ENCODE measurements at regions not wholly inside any gene's neighbourhood (a gene's known extent, or its start where the extent isn't known, plus 50 kb on each side); places are given as distances from the start of the nearest gene placed in this dataset.

- WGBS, 2 experiments (ENCODE audit: extremely low coverage in 1 of 2, insufficient coverage in 1 of 2, insufficient read length in 1 of 2, insufficient replicate concordance in 2 of 2, low coverage in 1 of 2, low lambda C conversion rate in 2 of 2, missing lambda C conversion rate in 1 of 2) = 86% methylated on average over 2 of the region's 2 CpGs; no CpG with 5 or more reads in 1 of the 2 experiments
- no peaks in the 10 kb centered on the region for H3K27me3 ChIP-seq (replicated peaks in 1 of 4; ENCODE audit: control insufficient read depth in 3 of 4, extremely low read depth in 1 of 4, insufficient read depth in 3 of 4, low read length in 3 of 4)
- H2AK5ac ChIP-seq (ENCODE audit: low read depth, low read length) = no peak overlapping the region
- H2BK12ac ChIP-seq (ENCODE audit: low read depth, low read length) = no peak overlapping the region
- no peak overlapping the region for H2BK15ac ChIP-seq (ENCODE audit: low read length)
- TF ChIP-seq KDM1A (IDR thresholded peaks at IDR 0.05; ENCODE audit: borderline replicate concordance, low read length) (no peak), FOSL1 (IDR thresholded peaks at IDR 0.05; ENCODE audit: insufficient read depth, low read depth, low read length) (no peak), TEAD4 (IDR thresholded peaks at IDR 0.05; ENCODE audit: low read depth, low read length) (no peak), MAFK (IDR thresholded peaks at IDR 0.05; ENCODE audit: low read depth, low read length) (no peak), BACH1 (IDR thresholded peaks at IDR 0.05; ENCODE audit: low read length) (no peak), SP1 (IDR thresholded peaks at IDR 0.05; ENCODE audit: low read depth, low read length) (no peak), CHD1 (IDR thresholded peaks at IDR 0.05; ENCODE audit: low read depth, low read length) (no peak), RAD21 (IDR thresholded peaks at IDR 0.05 in 1 of 2, conservative IDR thresholded peaks at IDR 0.05 in 1 of 2; ENCODE audit: low read depth in 2 of 2, low read length in 2 of 2) (no peak), CEBPB (IDR thresholded peaks at IDR 0.05; ENCODE audit: low read depth, low read length) (no peak), POLR2A (IDR thresholded peaks at IDR 0.05; ENCODE audit: control extremely low read depth in 1 of 2, low read depth in 2 of 2, low read length in 2 of 2) (no peak), NANOG (IDR thresholded peaks at IDR 0.05; ENCODE audit: insufficient read depth, low read depth, low read length, poor library complexity, severe bottlenecking) (no peak), TAF7 (optimal IDR thresholded peaks at IDR 0.05; ENCODE audit: borderline replicate concordance, low read depth, low read length) (no peak), CHD2 (IDR thresholded peaks at IDR 0.05; ENCODE audit: low read length) (no peak)
- ChIA-PET CTCF (ENCODE audit: partially characterized antibody) (no interaction called here), POLR2A (ENCODE audit: partially characterized antibody) (no interaction called here)
- FAIRE-seq = no peak
- no peaks in the 10 kb centered on the region for H3K79me2 ChIP-seq (ENCODE audit: control insufficient read depth in 1 of 2, insufficient read depth in 2 of 2, low read length in 2 of 2)
- no peak overlapping the region for H3K4ac ChIP-seq (replicated peaks; ENCODE audit: insufficient read length, low read depth, low read length)
- no peak overlapping the region for H3K56ac ChIP-seq (replicated peaks; ENCODE audit: insufficient read length, low read depth, low read length)
- H4K8ac ChIP-seq (ENCODE audit: extremely low read depth, insufficient read depth, low read length) = no peak overlapping the region
- H2BK120ac ChIP-seq (replicated peaks; ENCODE audit: low read depth, low read length) = no peak overlapping the region
- no peak overlapping the region for H2AFZ ChIP-seq (ENCODE audit: low read length)
- H3K23me2 ChIP-seq (ENCODE audit: low read depth, low read length) = no peaks in the 10 kb centered on the region
- no peak overlapping the region for H4K5ac ChIP-seq (ENCODE audit: insufficient read length, low read depth, low read length)
- H3K27ac ChIP-seq (ENCODE audit: low read depth, low read length) = no peak overlapping the region
- no peak for DNase-seq (ENCODE audit: low read depth in 1 of 2, low spot score in 2 of 2)
- H3K4me2 ChIP-seq (ENCODE audit: insufficient read depth in 1 of 2, low read depth in 2 of 2, low read length in 2 of 2) = no peak overlapping the region
- H3K36me3 ChIP-seq (ENCODE audit: control insufficient read depth in 2 of 4, insufficient read depth in 4 of 4, low read length in 3 of 4) = no peaks in the 10 kb centered on the region
- no peak overlapping the region for H3K9ac ChIP-seq (replicated peaks in 1 of 4; ENCODE audit: extremely low read depth in 1 of 4, low read depth in 3 of 4, low read length in 3 of 4)
- no peak overlapping the region for H3K18ac ChIP-seq (ENCODE audit: extremely low read depth, low read length)
- no peak overlapping the region for H2BK20ac ChIP-seq (ENCODE audit: low read length)
- no peaks in the 10 kb centered on the region for H3K79me1 ChIP-seq (ENCODE audit: low read depth, low read length)
- H3K4me3 ChIP-seq (ENCODE audit: extremely low read depth in 1 of 4, insufficient read depth in 2 of 4, low read depth in 3 of 4, low read length in 4 of 4) = no peak overlapping the region
- no peak overlapping the region for H3K14ac ChIP-seq (ENCODE audit: insufficient read length)
- H2BK5ac ChIP-seq (ENCODE audit: low read depth, low read length) = no peak overlapping the region
- no peaks in the 10 kb centered on the region for H4K20me1 ChIP-seq (replicated peaks in 1 of 2; ENCODE audit: control insufficient read depth in 1 of 2, insufficient read depth in 2 of 2, low read length in 2 of 2)
- H3K9me3 ChIP-seq (ENCODE audit: insufficient read depth in 2 of 2, low read depth in 1 of 2, low read length in 1 of 2) = no peaks in the 10 kb centered on the region
- H4K91ac ChIP-seq (replicated peaks; ENCODE audit: insufficient read length, low read length) = no peak overlapping the region
- H3K4me1 ChIP-seq (replicated peaks in 1 of 4; ENCODE audit: control insufficient read depth in 3 of 4, insufficient read depth in 4 of 4, low read length in 3 of 4) = no peaks in the 10 kb centered on the region
- no peak overlapping the region for H3K23ac ChIP-seq (ENCODE audit: insufficient read length)
Measured at GRCh38 chr10:109769966-109770365, 153.3 kb downstream of the XPNPEP1 start.
